Kidney glomerular epithelial cell (primary cell): ENCODE measurements at regions not wholly inside any gene's neighbourhood (a gene's known extent, or its start where the extent isn't known, plus 50 kb on each side); places are given as distances from the start of the nearest gene placed in this dataset.
A peak's percentile ranks its signal among the peaks of the same experiment; 100 is the strongest.

Experiments used
- DNase-seq: peaks from one replicate; lab custom pipeline; 2025; lab: John Stamatoyannopoulos, UW

DNA sequence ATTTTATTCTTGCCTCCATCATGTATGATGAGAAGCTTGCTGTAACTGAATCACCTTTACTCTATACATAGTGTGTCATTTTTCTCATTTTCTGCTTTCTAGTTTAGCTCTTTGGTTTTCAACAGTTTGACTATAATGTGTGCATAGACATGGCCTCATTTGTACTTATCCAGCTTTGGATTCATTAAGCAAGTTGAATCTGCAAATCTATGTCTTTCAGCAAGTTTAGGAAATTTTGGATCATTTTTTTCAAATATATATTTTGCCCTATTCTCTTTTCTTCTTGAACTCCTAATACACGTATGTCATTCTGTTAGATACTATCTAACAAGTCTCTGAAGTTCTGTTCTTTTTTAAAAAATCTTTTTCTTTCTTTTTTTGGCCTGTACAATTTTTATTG is 57.8 kb downstream of the PRLHR start:
- DNase-seq = no peak

DNA sequence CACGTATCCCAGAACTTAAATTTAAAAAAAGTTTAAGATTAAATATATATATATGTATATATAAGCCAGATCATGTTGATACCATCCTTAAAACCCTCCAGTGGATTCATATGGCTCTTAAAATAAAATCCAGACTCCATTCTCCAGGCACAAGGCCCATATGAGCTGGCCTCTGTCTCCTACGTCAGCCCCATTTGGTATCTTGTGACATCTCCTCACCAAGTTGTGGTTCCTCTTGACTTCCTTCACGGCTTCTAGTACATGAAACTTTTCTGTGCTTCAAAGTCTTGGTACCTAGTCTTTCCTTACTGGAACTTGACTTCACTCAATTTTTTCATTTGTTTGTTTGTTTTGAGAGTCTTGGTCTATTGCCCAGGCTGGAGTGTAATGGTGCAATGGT is 61.3 kb downstream of the PRLHR start:
- DNase-seq = no peak

DNA sequence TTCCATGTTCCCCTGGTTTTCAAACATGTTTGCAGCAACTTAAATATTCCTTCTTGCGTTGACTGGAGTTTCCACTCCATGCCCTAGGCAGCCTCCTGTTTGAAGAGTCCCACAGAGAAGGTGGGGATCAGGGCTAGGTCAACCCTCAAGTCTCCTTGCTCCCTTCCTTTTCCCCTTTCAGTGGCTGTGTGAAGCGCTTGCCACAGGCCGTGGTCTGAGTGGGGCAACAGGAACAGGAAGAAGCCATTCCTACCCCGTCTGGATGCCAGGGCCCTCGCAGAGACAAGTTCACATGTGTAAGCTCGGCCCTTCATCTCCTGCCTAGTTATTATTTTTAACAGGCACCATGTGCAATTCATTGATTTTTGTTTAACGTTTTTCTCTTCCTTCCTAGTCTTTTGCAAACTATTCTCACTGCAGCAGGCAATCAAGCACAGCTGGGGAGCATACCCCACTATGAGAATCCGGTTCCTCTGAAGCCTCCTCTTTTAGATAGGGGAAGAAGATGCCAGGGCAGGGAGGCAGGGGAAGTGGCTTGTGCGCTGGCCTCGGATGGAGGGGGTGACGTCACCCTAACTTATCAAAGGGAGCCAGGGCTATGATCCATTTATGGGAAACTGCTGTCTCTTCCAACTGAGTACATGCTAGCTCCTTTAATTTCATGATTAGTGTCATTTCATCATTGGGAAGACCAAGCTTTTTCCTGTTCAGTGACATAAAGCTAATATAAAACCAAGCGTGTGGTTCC is 64.2 kb downstream of the PRLHR start:
- DNase-seq = no peak

DNA sequence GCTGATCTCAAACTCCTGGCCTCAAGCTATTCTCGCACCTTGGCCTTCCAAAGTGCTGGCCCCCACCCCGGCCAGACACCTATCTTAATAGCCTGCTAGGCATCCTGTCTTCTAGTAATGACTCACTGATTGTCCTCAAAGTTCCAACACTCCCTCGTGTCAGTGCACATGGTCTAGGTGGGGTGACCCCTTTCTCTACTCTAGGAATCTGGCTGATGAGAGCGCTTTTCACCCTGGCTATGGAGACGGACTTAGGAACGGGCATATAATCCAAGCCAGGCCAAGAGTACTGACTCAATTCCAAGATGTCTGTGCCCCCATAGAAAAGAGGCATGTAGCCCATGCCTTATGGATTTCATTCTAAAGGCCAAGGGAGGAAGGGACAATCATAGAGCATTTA is 67.0 kb downstream of the PRLHR start:
- no peak for DNase-seq

DNA sequence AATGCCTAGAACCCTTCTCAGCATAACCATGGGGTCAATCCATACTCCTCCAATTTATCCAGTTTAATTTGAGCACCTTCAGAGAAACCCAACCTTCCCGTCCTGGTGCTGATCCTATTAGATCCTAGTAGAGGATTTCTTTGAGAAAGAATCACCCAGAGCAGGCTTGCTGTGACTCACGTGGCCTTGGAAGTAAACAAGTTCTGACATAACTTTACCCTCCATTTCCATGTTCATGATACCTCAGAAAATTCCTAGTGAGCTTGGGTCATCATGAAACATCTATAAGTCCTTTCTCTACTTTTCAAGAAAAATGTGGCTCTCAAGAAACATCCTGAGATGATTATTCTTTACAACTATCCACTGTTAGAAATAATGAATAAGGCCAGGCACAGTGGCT is 71.7 kb downstream of the PRLHR start:
- DNase-seq = no peak

DNA sequence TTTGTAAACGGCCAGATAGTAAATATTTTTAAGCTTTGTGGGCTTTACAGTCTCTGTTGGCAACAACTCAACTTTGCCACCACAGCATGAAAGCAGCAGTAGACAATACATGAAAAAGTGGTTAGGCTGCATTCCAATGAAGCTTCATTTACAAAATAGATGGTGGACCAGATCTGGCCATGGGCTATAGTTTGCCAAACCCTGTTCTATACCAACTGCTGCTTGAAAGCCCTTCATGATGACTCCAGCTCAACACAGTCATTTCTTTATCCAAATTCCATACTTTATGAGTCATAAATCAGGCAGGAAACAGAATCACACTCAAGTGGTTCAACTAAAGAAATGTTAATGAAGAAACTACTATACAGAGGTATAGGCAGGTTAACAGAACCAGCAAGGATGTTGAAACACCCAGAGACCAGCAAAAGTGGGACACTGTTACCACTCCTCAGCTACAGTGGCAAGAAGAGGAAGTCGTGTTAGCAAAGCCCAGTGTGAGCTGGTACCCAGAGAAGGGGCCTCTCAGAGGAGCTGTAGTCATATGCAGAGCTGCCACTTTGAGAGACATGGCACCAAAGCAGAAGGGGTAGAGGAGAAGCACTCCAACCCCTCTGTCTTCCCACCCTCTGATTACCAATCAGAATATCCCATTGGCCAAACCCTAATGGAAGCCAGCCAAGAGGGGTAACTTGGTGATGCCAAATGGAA is 72.5 kb downstream of the PRLHR start:
- DNase-seq = peak; percentile 2

DNA sequence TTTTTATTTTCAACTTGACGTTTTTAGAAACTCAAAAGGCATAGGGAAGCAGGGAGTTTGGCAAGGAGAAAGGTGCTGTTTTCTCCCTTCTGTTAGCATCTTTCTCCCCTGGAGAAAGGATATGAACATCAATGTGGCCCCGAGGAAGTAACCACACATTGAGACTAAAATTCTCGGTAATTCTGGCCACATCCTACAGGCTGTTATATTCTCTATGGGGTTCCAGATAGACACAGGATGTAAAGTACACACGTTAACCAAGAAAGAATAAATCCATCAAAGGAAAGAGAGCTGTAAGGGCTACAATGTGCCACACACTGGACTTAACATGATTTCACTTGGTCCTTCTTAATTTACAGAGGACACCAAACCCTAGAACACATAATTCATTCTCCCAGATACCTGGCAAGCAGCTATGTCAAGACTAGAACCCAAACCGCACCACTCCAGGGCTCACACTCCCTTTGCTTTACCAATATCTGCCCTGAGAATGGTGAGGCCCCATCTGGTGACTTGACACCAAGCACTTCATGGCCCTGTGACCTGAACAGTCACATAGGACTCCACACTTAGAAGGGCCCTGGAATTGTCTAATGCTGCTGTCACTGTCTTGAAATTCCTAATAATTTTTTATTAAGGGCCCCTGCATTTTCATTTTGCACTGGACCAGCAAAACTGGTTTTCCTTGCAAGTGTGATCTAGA is 73.9 kb downstream of the PRLHR start:
- DNase-seq = no peak

DNA sequence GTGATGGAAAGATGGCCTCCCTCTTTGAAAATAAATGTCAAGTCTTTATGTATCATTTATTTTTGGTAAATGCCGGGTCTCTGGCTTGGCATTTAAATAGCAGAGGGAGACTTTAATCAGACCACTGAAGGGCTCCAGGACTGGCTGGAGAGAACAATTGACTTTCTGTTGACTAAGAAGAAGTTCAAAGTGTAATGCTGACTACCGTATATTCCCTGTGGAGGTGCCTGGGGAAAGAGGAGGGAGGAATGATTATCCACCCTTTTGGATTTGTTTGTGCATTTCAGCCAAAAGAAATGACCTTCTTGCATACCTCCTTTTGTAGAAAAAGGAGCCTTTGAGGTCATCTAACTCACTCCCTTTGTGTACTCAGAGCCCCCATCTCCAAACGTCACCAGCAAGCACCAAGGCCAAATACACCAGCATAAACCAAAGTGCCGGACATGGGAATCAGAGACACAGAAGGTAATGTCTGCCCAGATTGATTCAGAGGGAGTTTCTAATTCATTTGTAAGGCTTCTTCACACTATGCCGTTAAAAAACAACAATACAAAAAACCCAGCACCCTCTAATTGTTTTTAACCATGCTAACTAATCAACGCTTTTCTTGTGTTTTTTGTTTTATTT is 75.2 kb downstream of the PRLHR start:
- no peak for DNase-seq

DNA sequence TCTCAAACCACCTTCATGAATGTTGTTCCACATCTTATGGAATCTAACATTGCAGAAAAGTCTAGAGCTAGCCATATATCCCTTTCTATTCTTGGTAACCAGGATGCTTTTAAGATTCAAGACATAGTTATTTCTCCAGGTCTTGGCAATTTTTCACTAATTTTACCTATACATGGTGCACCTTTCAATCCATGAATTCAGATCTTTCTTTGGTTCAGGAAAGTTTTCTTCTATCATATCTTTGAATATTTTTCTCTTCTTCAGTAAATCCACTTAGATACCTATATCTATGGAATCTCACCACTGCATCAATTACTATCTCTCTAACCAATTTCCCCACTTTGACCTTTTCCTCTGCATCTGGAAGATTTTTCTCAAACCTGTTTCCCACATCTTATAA is 77.4 kb downstream of the PRLHR start:
- no peak for DNase-seq

DNA sequence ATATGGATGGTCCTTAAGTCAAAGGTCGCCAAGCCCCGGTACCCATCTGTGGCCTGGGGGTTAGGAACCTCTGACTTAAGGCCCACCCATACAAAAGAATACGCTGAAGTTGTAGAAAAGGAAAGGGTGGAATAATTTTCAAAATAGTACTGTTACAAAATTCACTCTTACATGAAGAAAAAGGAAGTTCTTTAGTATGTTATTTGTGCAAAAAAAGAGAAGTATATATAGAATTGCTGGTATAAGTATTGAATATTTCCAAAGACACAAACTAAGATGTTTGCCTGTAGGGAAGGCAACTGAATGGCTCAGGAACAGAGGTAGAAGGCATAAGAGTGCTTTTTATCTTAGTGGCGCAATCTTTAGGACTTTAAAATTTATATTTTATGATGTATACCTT is 78.7 kb downstream of the PRLHR start:
- no peak for DNase-seq

DNA sequence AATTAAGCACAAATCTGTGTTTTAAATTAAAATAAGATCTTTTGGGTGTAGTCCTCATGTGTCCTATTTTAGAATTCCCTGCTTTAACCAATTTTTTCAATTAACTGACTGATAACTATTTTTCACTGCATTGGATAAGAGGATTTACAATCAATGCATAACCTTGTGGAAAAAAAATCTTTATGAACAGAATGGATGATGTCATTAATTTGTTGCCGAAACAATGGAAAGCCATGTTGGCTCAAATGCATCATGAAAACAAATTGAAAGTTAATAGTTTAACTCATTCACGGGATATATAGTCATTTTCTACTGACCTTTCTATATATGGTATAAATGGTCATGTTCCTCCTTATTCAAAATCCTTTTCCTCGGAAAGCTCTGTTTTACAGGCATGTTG is 82.3 kb downstream of the PRLHR start:
- DNase-seq = no peak

DNA sequence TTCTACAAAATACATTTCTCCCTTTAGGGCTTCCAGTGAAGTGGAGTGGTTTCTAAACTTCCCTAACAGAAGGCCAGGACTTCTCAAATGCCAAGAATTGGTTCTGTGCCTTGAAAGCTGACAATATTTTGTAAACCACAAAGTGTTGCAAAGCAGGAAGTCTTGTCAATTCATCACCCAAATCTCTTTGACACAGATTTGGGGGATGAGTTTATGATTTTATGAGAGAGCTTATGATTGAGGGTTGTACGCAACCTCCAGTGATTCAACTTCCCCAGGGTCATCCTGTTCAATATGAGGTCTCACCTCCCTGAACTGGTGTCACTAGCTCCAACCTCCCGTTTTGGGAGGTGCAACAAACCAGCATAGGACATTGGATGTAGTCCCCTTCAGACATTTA is 83.7 kb downstream of the PRLHR start:
- DNase-seq = no peak

DNA sequence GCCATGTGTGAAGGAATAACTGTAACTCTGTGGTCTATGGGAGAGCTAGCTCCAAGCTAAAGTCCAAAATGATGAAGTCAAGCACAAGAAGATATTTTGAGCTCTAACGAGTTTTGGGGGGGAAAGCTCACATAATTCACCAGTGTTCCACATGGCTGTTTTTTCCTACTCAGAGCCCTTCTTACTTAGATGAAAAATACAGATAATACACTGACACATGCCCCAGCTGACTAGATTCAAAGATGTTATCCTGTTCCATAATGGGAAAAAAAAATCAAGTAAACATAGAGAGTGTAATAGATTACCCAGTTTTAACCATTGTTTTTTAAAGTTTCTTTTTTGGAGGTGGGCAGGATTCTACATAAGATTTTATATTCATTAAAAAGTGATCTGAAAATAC is 86.6 kb downstream of the PRLHR start:
- no peak for DNase-seq

DNA sequence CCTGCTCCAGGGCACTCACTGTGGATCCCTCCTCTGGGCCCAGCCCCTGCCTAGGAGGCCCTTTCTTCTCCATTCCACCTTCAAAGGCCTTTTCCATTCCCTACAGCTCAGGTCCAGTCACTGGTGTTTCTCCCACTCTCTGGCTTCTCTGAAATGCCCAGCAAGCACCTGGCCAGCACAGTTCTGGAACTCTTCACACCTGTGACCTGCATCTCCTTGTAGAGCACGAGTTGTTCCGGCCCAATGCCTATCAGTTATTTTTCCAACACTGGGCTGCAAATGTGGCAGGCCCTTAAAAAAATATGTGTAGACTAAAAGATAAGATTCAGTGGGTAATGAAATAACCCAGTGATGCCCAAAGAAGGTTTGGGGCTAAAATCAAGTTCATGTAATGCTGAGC is 87.1 kb downstream of the PRLHR start:
- DNase-seq = no peak

DNA sequence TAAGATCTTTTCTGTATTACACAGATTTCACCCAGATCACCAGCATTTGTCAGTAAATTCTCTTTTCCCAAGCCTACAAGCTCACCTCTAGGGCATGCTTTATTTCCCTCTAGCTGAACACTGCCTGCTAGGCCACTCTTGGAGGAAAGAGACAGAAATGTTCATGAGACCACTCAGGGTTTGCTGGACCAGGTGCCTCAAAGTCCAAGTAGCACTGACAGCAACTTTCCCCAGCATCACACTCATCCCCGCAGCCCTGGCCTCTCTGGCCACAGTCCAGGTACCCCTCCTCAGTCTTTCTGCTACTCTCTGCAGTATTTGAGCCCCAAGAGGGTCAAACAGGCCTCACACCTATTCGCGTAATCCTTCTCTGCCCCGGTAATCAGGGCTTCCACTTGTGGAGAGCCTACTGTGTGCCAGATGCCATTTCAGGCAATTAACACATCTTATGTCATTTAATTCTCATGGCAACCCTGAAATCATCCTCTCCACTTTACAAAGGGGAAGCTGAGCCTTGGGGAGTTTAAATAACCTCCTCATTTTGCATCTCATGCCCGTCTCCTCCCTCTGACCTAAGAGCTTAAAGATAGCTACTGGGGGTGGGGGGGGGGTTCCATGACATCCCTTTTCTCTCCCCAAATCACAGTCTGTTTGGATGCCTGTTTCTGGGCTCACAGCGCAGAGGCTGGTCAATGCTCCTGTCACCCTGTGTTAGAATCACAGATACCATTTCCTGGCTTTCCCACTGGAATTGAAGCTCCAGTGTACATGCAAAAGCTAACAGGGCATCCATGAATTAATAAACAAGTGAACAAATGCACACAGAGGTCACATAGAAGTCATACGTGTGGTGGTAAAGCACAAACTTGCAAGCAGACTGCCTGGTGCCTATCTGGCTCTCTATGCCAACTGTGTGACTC is 88.5 kb downstream of the PRLHR start:
- no peak for DNase-seq

DNA sequence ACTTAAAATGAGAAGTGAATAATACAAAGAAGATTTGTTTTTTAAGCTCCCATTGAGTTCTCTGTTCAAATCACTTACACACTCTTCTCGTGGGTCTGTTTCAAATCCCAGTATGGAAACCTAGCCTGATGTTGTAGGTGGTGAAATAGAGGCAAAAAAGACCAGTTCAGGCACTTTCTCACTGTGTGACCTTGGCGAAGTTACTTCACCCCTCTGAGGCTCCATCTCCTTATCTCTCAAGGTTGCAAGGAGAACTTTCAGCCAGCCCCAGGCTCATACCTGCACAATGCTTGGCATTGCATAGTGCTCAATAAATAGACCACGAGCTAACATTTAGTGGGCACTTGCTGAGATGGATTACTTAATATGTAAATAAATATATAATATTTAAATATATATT is 90.1 kb downstream of the PRLHR start:
- no peak for DNase-seq

DNA sequence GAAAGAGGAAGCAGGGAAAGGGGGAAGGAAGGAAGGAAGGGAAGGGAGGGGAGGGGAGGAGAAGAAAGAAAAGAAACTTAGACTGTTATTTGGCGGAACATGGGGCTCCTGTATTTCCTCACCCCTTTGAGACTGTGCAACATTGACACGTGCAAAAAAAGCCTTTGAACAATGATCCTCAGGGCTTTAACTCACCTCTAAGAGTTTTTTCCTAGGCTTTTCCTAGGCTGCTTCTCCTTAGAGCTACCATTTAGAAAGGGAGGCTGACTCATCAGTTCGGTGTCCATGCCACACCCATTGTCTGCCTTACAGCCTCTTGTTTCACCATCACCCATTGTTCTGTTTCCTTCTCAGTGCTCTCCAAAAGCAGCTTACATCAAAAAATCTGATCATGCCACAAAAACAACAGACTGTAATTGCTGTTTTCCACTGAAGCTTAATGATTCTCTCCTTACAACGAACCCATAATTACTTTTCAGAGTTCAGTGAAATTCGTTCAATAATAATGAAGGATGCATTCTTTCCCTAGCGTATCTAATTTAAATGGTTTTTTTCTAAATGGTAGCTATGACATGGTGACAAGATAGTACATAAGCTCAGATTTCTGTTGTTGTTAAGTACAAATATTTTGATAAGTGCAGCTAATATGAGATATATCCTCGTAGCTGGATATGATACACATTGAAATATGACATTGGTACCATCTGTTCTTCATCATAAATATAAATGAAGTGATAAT is 90.8 kb downstream of the PRLHR start:
- peak; percentile 55 for DNase-seq

DNA sequence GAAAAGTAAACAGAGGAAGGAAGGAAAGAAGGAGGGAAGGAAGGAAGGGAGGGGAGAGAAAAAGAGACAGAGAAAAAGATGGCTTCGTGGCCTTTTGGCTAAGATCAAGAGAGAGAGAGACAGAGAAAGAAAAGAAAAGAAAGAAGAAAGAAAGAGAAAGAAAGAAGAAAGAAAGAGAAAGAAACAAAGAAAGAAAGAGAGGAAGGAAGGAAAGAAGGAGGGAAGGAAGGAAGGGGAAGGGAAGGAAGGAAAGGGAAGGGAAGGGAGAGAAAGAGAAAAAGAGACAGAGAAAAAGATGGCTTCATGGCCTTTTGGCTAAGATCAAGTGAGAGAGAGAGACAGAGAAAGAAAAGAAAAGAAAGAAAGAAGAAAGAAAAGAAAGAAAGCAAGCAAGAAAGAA is 91.4 kb downstream of the PRLHR start:
- no peak for DNase-seq

DNA sequence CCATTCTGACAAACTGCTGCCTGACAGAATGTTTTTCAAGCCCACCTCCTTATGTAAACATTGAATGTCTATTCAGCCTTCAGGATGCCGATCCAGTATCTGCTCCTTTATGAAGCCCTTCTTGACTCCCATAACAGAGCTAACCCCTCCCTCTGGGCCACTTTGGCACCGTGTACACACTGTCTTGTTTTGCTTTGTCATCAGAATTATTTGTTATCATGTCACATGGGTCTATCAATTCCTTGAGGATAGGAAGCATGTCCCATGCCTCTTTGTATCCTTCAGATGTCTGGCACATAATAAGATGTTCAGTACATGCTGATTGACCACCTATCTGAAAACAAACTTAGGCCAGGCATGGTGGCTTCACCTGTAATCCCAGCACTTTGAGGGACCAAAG is 92.3 kb downstream of the PRLHR start:
- no peak for DNase-seq

DNA sequence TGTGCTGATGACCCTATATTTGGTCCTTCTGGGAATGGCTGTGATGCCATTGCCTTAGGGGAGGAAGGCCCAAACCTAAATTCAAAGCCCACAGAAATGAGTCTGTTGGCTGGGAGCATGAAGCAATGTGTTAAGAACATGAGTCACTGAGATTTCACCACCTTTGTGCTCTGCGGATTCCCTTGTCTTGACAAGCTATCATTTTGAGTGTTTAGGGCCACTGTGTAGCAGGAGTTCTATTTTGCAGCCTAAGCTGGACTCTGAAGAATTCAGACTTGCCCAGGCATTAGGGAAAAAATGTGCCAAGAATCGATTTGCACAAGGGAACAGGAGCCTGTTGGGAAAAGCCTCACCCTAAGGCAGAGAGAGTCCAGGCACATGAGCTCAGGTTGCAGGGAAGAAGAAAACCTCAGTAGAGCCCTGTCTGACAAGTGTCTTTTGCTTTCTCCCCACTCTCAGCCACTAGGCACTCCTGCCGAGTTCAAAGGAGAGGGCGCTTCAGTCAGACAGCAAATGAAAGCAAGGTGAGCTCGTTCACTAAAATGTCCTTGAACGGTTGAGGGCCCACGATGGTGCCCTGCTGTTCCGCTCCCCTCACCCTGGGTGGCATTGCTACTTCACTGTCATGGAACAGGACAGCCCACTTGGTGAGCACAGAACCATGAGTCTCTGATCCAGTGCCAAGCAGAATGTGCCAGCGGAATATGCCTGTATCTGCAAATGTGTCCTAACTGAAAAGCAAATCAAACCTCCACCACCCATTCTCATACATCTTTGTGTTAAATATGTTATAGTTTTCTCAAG is 93.6 kb downstream of the PRLHR start:
- DNase-seq = no peak
